Neural progenitor cell (in vitro differentiated cells): ENCODE measurements at regions not wholly inside any gene's neighbourhood (a gene's known extent, or its start where the extent isn't known, plus 50 kb on each side); places are given as distances from the start of the nearest gene placed in this dataset.

ENCODE experiments used
- CTCF ChIP-seq: fragments of 200-600 bp; sonication (generic); IDR thresholded peaks from 2 replicates; pipeline ENCODE4 v1.5.1; 2017; ENCODE audit warnings: antibody characterized with exemption, mild to moderate bottlenecking
- EZH2 ChIP-seq: fragments of 200-600 bp; sonication (generic); IDR thresholded peaks from 2 replicates; pipeline ENCODE4 v1.6.1; 2017; ENCODE audit warnings: antibody characterized with exemption, mild to moderate bottlenecking, moderate library complexity
- EZH2phosphoT487 ChIP-seq: fragments of 200-600 bp; sonication (generic); IDR thresholded peaks from 2 replicates; pipeline ENCODE4 v1.6.1; 2017; ENCODE audit warnings: antibody characterized with exemption

GRCh38 chr4:116244771-116245170, 840.6 kb downstream of the TRAM1L1 start:
- TF ChIP-seq CTCF (no peak), EZH2phosphoT487 (no peak), EZH2 (no peak)
